A673 (cell line): ENCODE measurements at regions not wholly inside any gene's neighbourhood (a gene's known extent, or its start where the extent isn't known, plus 50 kb on each side); places are given as distances from the start of the nearest gene placed in this dataset.

Source experiments
- BruUV-seq: library from RNA; stranded (reverse); fragments of 400-500 nt; replicated peaks from 2 replicates; lab custom pipeline; 2021; lab: Mats Ljungman, UMichigan
- CTCF ChIA-PET: fragments of 300-600 bp; sonication (Branson Sonifier 250); formaldehyde crosslinking; loops from one replicate; lab custom pipeline; 2022; ENCODE audit warnings: antibody characterized with exemption; lab: Charles Lee
- POLR2A ChIA-PET: fragments of 300-600 bp; sonication (Branson Sonifier 250); formaldehyde crosslinking; loops from one replicate; lab custom pipeline; 2022; ENCODE audit warnings: antibody characterized with exemption; ENCODE audit not compliant: low non-redundant PET; lab: Charles Lee
- DNase-seq: peaks from one replicate; pipeline ENCODE4 v3.0.0-alpha.2; 2015; ENCODE audit warnings: low spot score
- H3K27ac ChIP-seq: fragments of 200-600 bp; sonication (generic); 2 replicates; pipeline ENCODE4 v1.5.1; 2016; ENCODE audit warnings: mixed run types, low read depth, mild to moderate bottlenecking, mixed read lengths, antibody characterized with exemption, low read length; ENCODE audit not compliant: poor library complexity, severe bottlenecking
- H3K27me3 ChIP-seq: fragments of 200-600 bp; sonication (generic); replicated peaks from 2 replicates; pipeline ENCODE4 v1.6.1; 2017; ENCODE audit warnings: mixed run types, low read depth, mild to moderate bottlenecking, mixed read lengths, antibody characterized with exemption, low read length; ENCODE audit not compliant: insufficient read depth, poor library complexity
- H3K36me3 ChIP-seq: fragments of 200-600 bp; sonication (generic); 2 replicates; pipeline ENCODE4 v1.6.1; 2016; ENCODE audit warnings: mixed run types, mild to moderate bottlenecking, mixed read lengths, antibody characterized with exemption, low read length; ENCODE audit not compliant: insufficient read depth, poor library complexity, severe bottlenecking
- H3K4me1 ChIP-seq: fragments of 200-600 bp; sonication (generic); 2 replicates; pipeline ENCODE4 v1.6.1; 2017; ENCODE audit warnings: mixed run types, mild to moderate bottlenecking, mixed read lengths, antibody characterized with exemption, low read length; ENCODE audit not compliant: insufficient read depth, poor library complexity, severe bottlenecking
- H3K4me3 ChIP-seq: fragments of 200-600 bp; sonication (generic); 2 replicates; pipeline ENCODE4 v1.5.1; 2016; ENCODE audit warnings: low read depth, mixed run types, mild to moderate bottlenecking, mixed read lengths, low read length; ENCODE audit not compliant: poor library complexity, severe bottlenecking
- H3K9me3 ChIP-seq: fragments of 200-600 bp; sonication (generic); 2 replicates; pipeline ENCODE4 v1.6.1; 2016; ENCODE audit warnings: mixed run types, low read depth, mild to moderate bottlenecking, mixed read lengths, antibody characterized with exemption, low read length; ENCODE audit not compliant: poor library complexity, severe bottlenecking
- CTCF ChIP-seq: fragments of 300-800, 200-600 bp; sonication (generic); conservative IDR thresholded peaks from 2 replicates; pipeline ENCODE4 v1.5.1; 2017; ENCODE audit warnings: low read depth, mild to moderate bottlenecking, antibody characterized with exemption, low read length, moderate library complexity, mixed read lengths
- EZH2 ChIP-seq: fragments of 200-600 bp; sonication (generic); IDR thresholded peaks from 2 replicates; pipeline ENCODE4 v1.6.1; 2017; ENCODE audit warnings: borderline replicate concordance, low read depth, mild to moderate bottlenecking, mixed read lengths, antibody characterized with exemption, low read length; ENCODE audit not compliant: poor library complexity, severe bottlenecking
- intact Hi-C: fragments of 100-400 bp; cut with micrococcal nuclease; formaldehyde crosslinking; loops from one replicate; pipeline ENCODE4 v1.10.0; 2022; ENCODE audit not compliant: unreplicated experiment

GRCh38 chr15:91471468-91471867 is 371.4 kb downstream of the SV2B start:
- intact Hi-C loops: no loop called here
- POLR2A ChIA-PET: no interaction called here
- Histone ChIP-seq H3K9me3 (no peaks in the 10 kb centered on the region), H3K4me1 (no peaks in the 10 kb centered on the region), H3K27ac (no peak overlapping the region), H3K27me3 (no peaks in the 10 kb centered on the region), H3K36me3 (no peaks in the 10 kb centered on the region), H3K4me3 (no peak overlapping the region)
- CTCF ChIA-PET: interaction anchor here (0.7 kb wide), 1 partner anchor 36 kb away, joined by 4 read pairs; no protein-coding TSS in a partner anchor
- no TSS peak for BruUV-seq
- TF ChIP-seq EZH2 (no peak), CTCF (no peak)
- DNase-seq: peak; percentile 23

GRCh38 chr15:91472316-91472756 is 372.3 kb downstream of the SV2B start:
- DNase-seq: no peak
- CTCF ChIA-PET: no interaction called here

DNA sequence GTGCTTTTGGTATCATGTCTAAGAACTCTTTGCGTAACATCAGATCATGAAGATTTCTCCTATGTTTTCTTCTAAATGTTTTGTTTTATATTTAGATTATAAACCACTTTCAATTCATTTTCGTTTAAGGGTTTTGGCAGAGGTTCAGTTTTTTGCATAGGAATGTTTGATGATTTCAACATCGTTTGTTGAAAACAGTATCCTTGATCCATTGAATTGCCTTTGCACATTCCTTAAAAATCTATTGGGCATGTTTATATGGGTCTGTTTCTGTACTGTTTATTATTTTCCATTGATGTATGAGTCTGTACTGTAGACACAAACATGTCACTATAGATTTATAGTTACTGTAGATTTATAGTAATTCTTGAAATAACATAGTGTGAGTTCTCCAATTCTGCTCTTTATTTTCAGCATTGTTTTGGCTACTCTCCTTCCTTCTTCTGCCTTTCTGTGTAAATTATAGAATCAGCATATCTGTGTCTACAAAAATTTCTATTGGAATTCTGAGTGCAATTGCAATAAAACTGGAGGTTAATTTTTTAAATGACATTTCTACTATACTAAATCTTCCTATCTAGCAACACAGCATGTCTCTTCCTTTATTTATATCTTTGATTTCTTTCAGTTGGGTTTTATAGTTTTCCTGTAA is 374.0 kb downstream of the SV2B start:
- ChIA-PET POLR2A (no interaction called here), CTCF (no interaction called here)
- Histone ChIP-seq H3K4me3 (no peak overlapping the region), H3K27ac (no peak overlapping the region), H3K36me3 (no peaks in the 10 kb centered on the region), H3K9me3 (no peaks in the 10 kb centered on the region), H3K4me1 (peaks cover 4% of the 10 kb centered on the region), H3K27me3 (no peaks in the 10 kb centered on the region)
- intact Hi-C loops: no loop called here
- no TSS peak for BruUV-seq
- DNase-seq: no peak
- TF ChIP-seq CTCF (no peak), EZH2 (no peak)

More at GRCh38 chr15:91472316-91472756, 372.3 kb downstream of the SV2B start:
- no peak overlapping the region for H3K27ac ChIP-seq
- no peak overlapping the region for H3K4me3 ChIP-seq
- H3K9me3 ChIP-seq: no peaks in the 10 kb centered on the region
- H3K4me1 ChIP-seq: no peaks in the 10 kb centered on the region
- BruUV-seq: no TSS peak
- no peaks in the 10 kb centered on the region for H3K27me3 ChIP-seq
- H3K36me3 ChIP-seq: no peaks in the 10 kb centered on the region
- intact Hi-C loops: no loop called here
- POLR2A ChIA-PET: no interaction called here
- TF ChIP-seq CTCF: no peak
- no peak for TF ChIP-seq EZH2
